IMR-90 (cell line): ENCODE measurements at regions not wholly inside any gene's neighbourhood (a gene's known extent, or its start where the extent isn't known, plus 50 kb on each side); places are given as distances from the start of the nearest gene placed in this dataset.

Experiments
- ATAC-seq: fragments of 200-7000 bp; cut with Tn5 transposase; 2 replicates; pipeline ENCODE4 v1.9.1; 2020; ENCODE audit warnings: low read depth, mild to moderate bottlenecking, moderate library complexity
- BruUV-seq: library from RNA; stranded (reverse); fragments of 400-500 nt; replicated peaks from 2 replicates; lab custom pipeline; 2021; lab: Mats Ljungman, UMichigan
- CTCF ChIA-PET: fragments of 300-600 bp; formaldehyde crosslinking; extraction: SDS; loops from one replicate; lab custom pipeline; 2021; ENCODE audit warnings: antibody characterized with exemption; lab: Yijun Ruan, JAX
- POLR2A ChIA-PET: fragments of 300-600 bp; sonication (Branson Sonifier 250); formaldehyde crosslinking; loops from one replicate; lab custom pipeline; 2022; ENCODE audit warnings: antibody characterized with exemption; ENCODE audit not compliant: unreplicated experiment; lab: Charles Lee
- DNase-seq: peaks from one replicate; pipeline ENCODE4 v3.0.0; 2013
- H2AFZ ChIP-seq: replicated peaks from 2 replicates; pipeline ENCODE3; 2013; ENCODE audit warnings: low read length, mild to moderate bottlenecking; ENCODE audit not compliant: poor library complexity
- H2AK5ac ChIP-seq: 2 replicates; pipeline ENCODE4 v1.6.1; 2013; ENCODE audit warnings: low read depth, low read length, inconsistent platforms
- H2AK9ac ChIP-seq: replicated peaks from 2 replicates; pipeline ENCODE3; 2013; ENCODE audit warnings: mild to moderate bottlenecking, low read depth, low read length, moderate library complexity; ENCODE audit not compliant: poor library complexity
- H2BK120ac ChIP-seq: 2 replicates; pipeline ENCODE4 v1.6.1; 2013; ENCODE audit warnings: low read depth, low read length, inconsistent platforms
- H2BK15ac ChIP-seq: 3 replicates; pipeline ENCODE4 v1.6.1; 2013; ENCODE audit warnings: low read depth, low read length, inconsistent platforms
- H2BK20ac ChIP-seq: 2 replicates; pipeline ENCODE4 v1.6.1; 2013; ENCODE audit warnings: low read depth, mild to moderate bottlenecking, inconsistent platforms, low read length, moderate library complexity
- H2BK5ac ChIP-seq: 2 replicates; pipeline ENCODE4 v1.6.1; 2013; ENCODE audit warnings: mild to moderate bottlenecking, low read depth, low read length, inconsistent platforms; ENCODE audit not compliant: poor library complexity, severe bottlenecking
- H3K14ac ChIP-seq: replicated peaks from 2 replicates; pipeline ENCODE4 v1.6.1; 2013; ENCODE audit warnings: low read depth, low read length, inconsistent platforms
- H3K18ac ChIP-seq: 2 replicates; pipeline ENCODE4 v1.6.1; 2013; ENCODE audit warnings: low read depth, low read length, control low read depth
- H3K23ac ChIP-seq: 2 replicates; pipeline ENCODE4 v1.6.1; 2013; ENCODE audit warnings: low read depth, low read length, inconsistent platforms
- H3K27ac ChIP-seq: 2 replicates; pipeline ENCODE4 v1.5.1; 2013; ENCODE audit warnings: mild to moderate bottlenecking, control low read depth, low read length; ENCODE audit not compliant: insufficient read depth
- H3K27me3 ChIP-seq: 2 replicates; pipeline ENCODE4 v1.6.1; 2013; ENCODE audit warnings: low read length; ENCODE audit not compliant: control insufficient read depth, insufficient read depth
- H3K36me3 ChIP-seq: 2 replicates; pipeline ENCODE4 v1.6.1; 2013; ENCODE audit warnings: low read length, mixed read lengths; ENCODE audit not compliant: control insufficient read depth, insufficient read depth
- H3K4ac ChIP-seq: 2 replicates; pipeline ENCODE4 v1.6.1; 2013; ENCODE audit warnings: low read depth, low read length, inconsistent platforms
- H3K4me1 ChIP-seq: 2 replicates; pipeline ENCODE4 v1.6.1; 2013; ENCODE audit warnings: low read length, mixed read lengths; ENCODE audit not compliant: control insufficient read depth, insufficient read depth
- H3K4me2 ChIP-seq: 2 replicates; pipeline ENCODE4 v1.6.1; 2013; ENCODE audit warnings: low read depth, mild to moderate bottlenecking, control low read depth, low read length, moderate library complexity
- H3K4me3 ChIP-seq: 2 replicates; pipeline ENCODE4 v1.5.1; 2013; ENCODE audit warnings: low read depth, mild to moderate bottlenecking, control low read depth, low read length, moderate library complexity; ENCODE audit not compliant: insufficient read depth
- H3K56ac ChIP-seq: 2 replicates; pipeline ENCODE4 v1.6.1; 2013; ENCODE audit warnings: low read length, inconsistent platforms; ENCODE audit not compliant: insufficient read depth; ENCODE audit errors: extremely low read depth
- H3K79me1 ChIP-seq, 2 experiments: 2 replicates each; pipeline ENCODE4 v1.6.1; 2013; ENCODE audit warnings: low read length in 2 of 2, inconsistent platforms in 1 of 2, low read depth in 1 of 2
- H3K9ac ChIP-seq: 2 replicates; pipeline ENCODE4 v1.6.1; 2013; ENCODE audit warnings: low read depth, low read length, control low read depth
- H3K9me1 ChIP-seq: 2 replicates; pipeline ENCODE4 v1.6.1; 2013; ENCODE audit warnings: low read length, inconsistent platforms; ENCODE audit not compliant: insufficient read depth
- H3K9me3 ChIP-seq: 2 replicates; pipeline ENCODE4 v1.6.1; 2013; ENCODE audit warnings: low read length; ENCODE audit not compliant: control insufficient read depth, insufficient read depth
- H4K20me1 ChIP-seq: 2 replicates; pipeline ENCODE4 v1.6.1; 2013; ENCODE audit warnings: low read length, inconsistent platforms; ENCODE audit not compliant: insufficient read depth
- H4K5ac ChIP-seq: 2 replicates; pipeline ENCODE4 v1.6.1; 2013; ENCODE audit warnings: mild to moderate bottlenecking, low read depth, low read length, control low read depth
- H4K8ac ChIP-seq, 2 experiments: 2 replicates each; pipeline ENCODE4 v1.6.1; 2013; ENCODE audit warnings: low read depth in 2 of 2, low read length in 2 of 2, control low read depth in 1 of 2, inconsistent platforms in 1 of 2
- H4K91ac ChIP-seq: 2 replicates; pipeline ENCODE4 v1.6.1; 2013; ENCODE audit warnings: low read depth, low read length, inconsistent platforms; ENCODE audit not compliant: insufficient read depth
- CEBPB ChIP-seq: IDR thresholded peaks from 2 replicates; pipeline ENCODE4 v1.6.1; 2012; ENCODE audit warnings: low read depth, low read length, improper control_type of control experiment
- CHD1 ChIP-seq: IDR thresholded peaks from 2 replicates; pipeline ENCODE4 v1.6.1; 2012; ENCODE audit warnings: low read depth, low read length, improper control_type of control experiment
- CTCF ChIP-seq: conservative IDR thresholded peaks from 2 replicates; pipeline ENCODE4 v1.5.1; 2012; ENCODE audit warnings: mild to moderate bottlenecking, low read depth, low read length, improper control_type of control experiment
- ELK1 ChIP-seq: fragments of 150-350 bp; IDR thresholded peaks from 2 replicates; pipeline ENCODE4 v1.6.1; 2016; ENCODE audit warnings: low read depth, mild to moderate bottlenecking, low read length, moderate library complexity, borderline replicate concordance
- MAFK ChIP-seq: IDR thresholded peaks from 2 replicates; pipeline ENCODE4 v1.6.1; 2012; ENCODE audit warnings: low read depth, low read length, improper control_type of control experiment
- MAZ ChIP-seq: IDR thresholded peaks from 2 replicates; pipeline ENCODE4 v1.6.1; 2012; ENCODE audit warnings: low read depth, mild to moderate bottlenecking, low read length, improper control_type of control experiment, moderate library complexity, borderline replicate concordance
- MXI1 ChIP-seq: IDR thresholded peaks from 2 replicates; pipeline ENCODE4 v1.6.1; 2012; ENCODE audit warnings: low read depth, mild to moderate bottlenecking, low read length, moderate library complexity, borderline replicate concordance
- NFE2L2 ChIP-seq: fragments of 150-350 bp; IDR thresholded peaks from 2 replicates; pipeline ENCODE4 v1.6.1; 2016; ENCODE audit warnings: low read depth, mild to moderate bottlenecking, low read length
- POLR2A ChIP-seq: IDR thresholded peaks from 2 replicates; pipeline ENCODE4 v1.6.1; 2012; ENCODE audit warnings: mild to moderate bottlenecking, low read depth, low read length
- RAD21 ChIP-seq: IDR thresholded peaks from 2 replicates; pipeline ENCODE4 v1.6.1; 2012; ENCODE audit warnings: low read length, improper control_type of control experiment
- RCOR1 ChIP-seq: IDR thresholded peaks from 2 replicates; pipeline ENCODE4 v1.6.1; 2012; ENCODE audit warnings: mild to moderate bottlenecking, low read length, improper control_type of control experiment; ENCODE audit not compliant: insufficient replicate concordance
- RFX5 ChIP-seq: IDR thresholded peaks from 2 replicates; pipeline ENCODE4 v1.8.0; 2012; ENCODE audit warnings: low read depth, mild to moderate bottlenecking, low read length, moderate library complexity
- WGBS, 2 experiments: methylation state at CpG; one replicate each; pipeline versions ENCODE4 v1.1.5 to v1.1.7; 2013; ENCODE audit warnings: missing lambda C conversion rate in 2 of 2; ENCODE audit not compliant: insufficient read length in 1 of 2; ENCODE audit errors: extremely low coverage in 2 of 2; 5-methylcytosine and 5-hydroxymethylcytosine counted together
- dilution Hi-C: fragments of 300-500 bp; cut with HindIII; formaldehyde crosslinking; loops from one replicate; pipeline ENCODE4 v1.14.3; 2018; ENCODE audit warnings: low sequenced_read_pairs; ENCODE audit not compliant: unreplicated experiment
- in situ Hi-C: fragments of 300-500 bp; cut with MboI; formaldehyde crosslinking; loops from 3 replicates; pipeline ENCODE4 v1.14.3; 2019; ENCODE audit warnings: low sequenced_read_pairs, inconsistent platforms, mixed read lengths
- intact Hi-C: fragments of 100-400 bp; cut with micrococcal nuclease; formaldehyde crosslinking; loops from 2 replicates; pipeline ENCODE4 v1.10.0; 2022

GRCh38 chr4:57291911-57292310, 181.7 kb upstream of the IGFBP7 start:
- Histone ChIP-seq H3K27ac (no peak overlapping the region), H2BK15ac (no peak overlapping the region), H3K56ac (no peak overlapping the region), H2AFZ (no peak overlapping the region), H3K23ac (no peak overlapping the region), H2BK5ac (no peak overlapping the region), H3K4me2 (no peak overlapping the region), H2BK20ac (no peak overlapping the region), H2AK5ac (no peak overlapping the region), H3K4me1 (no peaks in the 10 kb centered on the region), H3K9me3 (no peaks in the 10 kb centered on the region), H3K79me1 (no peaks in the 10 kb centered on the region), H3K4me3 (no peak overlapping the region), H2AK9ac (no peak overlapping the region), H3K14ac (no peak overlapping the region), H3K36me3 (no peaks in the 10 kb centered on the region), H2BK120ac (no peak overlapping the region), H3K9me1 (no peaks in the 10 kb centered on the region), H4K20me1 (no peaks in the 10 kb centered on the region), H3K4ac (no peak overlapping the region), H3K9ac (no peak overlapping the region), H3K18ac (no peak overlapping the region), H4K91ac (no peak overlapping the region), H3K27me3 (no peaks in the 10 kb centered on the region; the same call in 1 of the 2 replicates), H4K8ac (no peak overlapping the region), H4K5ac (no peak overlapping the region)
- intact Hi-C loops (no loop called here), in situ Hi-C loops (no loop called here), dilution Hi-C loops (no loop called here)
- DNase-seq (no peak), ATAC-seq (no peak)
- BruUV-seq: no TSS peak
- ChIA-PET POLR2A (no interaction called here), CTCF (interaction anchor here (0.6 kb wide), 1 partner anchor 12 kb away, joined by 3 read pairs; no protein-coding TSS in a partner anchor)
- WGBS, 2 experiments: no CpG with 5 or more reads among the region's 3 CpGs
- TF ChIP-seq MAFK (no peak), CEBPB (no peak), RFX5 (no peak), MXI1 (no peak), CTCF (no peak), ELK1 (no peak), MAZ (no peak), RCOR1 (no peak), NFE2L2 (no peak), POLR2A (no peak), CHD1 (no peak), RAD21 (no peak)
